ENCODE measurements at regions not wholly inside any gene's neighbourhood (a gene's known extent, or its start where the extent isn't known, plus 50 kb on each side); places are given as distances from the start of the nearest gene placed in this dataset.

DNA sequence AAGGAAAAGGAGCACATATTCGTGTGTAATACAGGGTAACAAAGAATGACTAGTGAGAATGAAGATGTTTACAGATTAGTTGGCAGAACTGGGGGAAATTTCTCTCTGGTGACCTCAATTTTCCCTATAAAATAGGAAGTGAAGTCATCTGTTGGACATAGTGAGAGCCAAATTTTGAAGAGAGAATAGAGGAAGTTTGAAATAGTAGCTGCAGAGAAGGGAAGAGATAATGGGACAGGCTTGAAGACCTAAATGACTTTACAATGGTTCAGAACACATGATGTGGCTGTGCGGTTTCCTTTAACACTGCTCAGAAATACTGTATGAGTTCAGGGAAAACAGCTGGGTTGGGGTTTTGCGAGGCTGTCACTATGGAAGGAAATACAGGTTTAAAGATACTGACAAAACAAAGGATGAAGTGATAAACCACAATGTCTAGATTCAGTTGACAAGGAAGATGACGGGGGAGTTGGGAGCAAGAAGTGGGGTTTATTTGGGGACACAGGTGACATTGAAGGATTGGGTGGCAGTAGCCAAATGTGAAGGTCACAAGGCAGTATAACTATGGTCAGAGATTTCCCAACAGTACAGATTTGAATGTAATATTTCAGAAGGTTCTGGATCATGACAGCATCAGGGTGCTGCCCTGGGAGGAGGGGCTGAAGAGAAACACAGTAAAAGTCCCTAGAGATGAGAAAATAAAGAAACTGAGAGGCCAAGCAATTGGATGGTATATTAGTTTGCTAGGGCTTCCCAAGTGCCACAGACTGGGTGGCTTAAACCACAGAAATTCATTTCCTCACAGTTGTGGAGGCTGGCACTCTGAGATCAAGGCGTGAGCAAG lies 82.6 kb upstream of the TANK start:
- no peak for TF ChIP-seq CTCF (IDR thresholded peaks at IDR 0.05; ENCODE audit: low read length)
- no peak for TF ChIP-seq EZH2 (IDR thresholded peaks at IDR 0.05; ENCODE audit: borderline replicate concordance, low read length)
